GOT3 (cell line): ENCODE measurements at regions not wholly inside any gene's neighbourhood (a gene's known extent, or its start where the extent isn't known, plus 50 kb on each side); places are given as distances from the start of the nearest gene placed in this dataset.

Experiments
- DNase-seq: peaks from one replicate; lab custom pipeline; 2025; ENCODE audit warnings: mixed read lengths; lab: John Stamatoyannopoulos, UW

DNA sequence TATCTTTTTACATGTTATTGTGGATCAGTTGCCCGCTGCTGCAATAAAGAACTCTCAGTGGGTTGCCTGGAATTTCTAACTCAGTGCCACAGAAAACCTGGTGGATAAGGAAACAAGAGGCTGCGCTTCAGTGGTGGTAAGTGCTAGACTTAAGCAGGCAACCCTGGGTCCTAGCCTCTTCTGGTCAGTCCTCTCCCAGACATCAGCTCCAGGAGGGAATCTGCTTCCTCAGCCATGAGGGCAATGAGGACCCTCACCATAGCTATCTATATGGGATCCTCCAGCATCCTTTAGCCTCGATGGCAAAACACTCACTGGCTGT lies 490.7 kb upstream of the SULF2 start:
- DNase-seq: no peak

DNA sequence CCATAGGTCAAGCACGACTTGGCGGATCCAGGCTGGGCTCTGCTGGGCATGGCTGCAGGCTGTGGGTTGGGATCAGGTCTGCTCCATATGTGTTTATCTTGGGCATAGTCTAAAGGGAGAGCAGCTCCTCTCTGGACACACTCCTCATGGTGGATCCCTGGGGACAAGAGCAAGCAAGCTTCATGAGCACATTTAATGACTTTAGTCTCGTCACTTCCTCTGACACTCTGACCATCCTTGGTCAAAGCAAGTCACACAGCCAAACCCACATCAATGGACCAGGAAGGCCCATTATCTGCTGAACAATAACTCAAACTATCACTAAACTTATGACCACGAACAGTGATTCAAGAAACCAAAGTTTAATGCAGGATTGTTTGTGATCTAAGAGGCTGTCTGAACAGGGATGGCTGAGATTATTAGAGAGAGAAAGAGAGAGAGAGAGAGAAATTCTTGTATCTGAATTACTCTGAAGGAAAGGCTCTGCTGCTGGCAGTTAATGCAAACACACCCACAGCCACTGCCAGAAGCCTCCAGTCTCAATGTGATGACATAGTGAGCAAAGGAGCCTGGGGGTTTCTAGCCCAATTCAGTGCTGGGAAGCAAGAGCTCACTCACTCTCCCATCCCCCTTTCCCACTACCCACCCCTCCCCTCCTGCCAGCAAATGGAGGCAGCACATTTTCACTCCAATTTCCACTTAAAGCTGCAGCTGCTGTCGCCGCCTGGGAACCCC lies 490.2 kb upstream of the SULF2 start:
- DNase-seq: no peak

DNA sequence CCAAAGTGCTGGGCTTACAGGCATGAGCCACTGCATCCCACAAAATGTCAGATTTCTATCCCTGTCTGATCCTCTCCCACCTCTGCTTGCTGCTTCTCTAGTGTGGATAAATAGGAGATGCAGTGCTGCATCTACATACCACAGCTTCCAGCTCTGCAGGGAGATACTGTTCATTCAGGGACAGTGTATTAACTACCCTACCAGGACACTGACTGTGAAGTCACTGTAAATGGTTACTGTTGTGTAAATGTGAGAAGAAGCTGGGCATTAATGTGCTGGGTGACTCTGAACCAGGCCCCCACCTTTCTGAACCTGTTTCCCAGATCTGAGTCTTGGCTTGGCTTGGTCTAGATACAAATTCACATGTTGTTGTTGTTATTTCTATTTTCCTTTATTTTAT lies 488.6 kb upstream of the SULF2 start:
- DNase-seq: no peak

DNA sequence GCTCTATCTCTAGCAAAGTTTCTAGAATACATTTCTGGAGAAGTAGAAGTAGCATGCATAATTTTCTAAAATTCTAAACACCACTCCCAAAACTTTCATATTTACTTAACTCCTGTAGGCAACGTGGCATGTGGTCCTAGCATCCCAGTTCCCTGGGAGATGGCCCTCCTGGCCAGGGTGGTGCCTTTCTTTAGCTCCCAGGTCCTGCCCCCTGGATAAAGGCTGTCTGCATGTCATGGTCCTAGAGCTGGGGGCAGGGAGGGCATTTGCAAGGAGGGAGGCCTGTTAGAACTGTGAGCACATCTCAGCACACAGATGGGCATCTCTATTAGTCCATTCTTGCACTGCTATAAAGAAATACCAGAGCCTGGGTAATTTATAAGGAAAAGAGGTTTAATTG lies 485.6 kb upstream of the SULF2 start:
- DNase-seq: no peak

DNA sequence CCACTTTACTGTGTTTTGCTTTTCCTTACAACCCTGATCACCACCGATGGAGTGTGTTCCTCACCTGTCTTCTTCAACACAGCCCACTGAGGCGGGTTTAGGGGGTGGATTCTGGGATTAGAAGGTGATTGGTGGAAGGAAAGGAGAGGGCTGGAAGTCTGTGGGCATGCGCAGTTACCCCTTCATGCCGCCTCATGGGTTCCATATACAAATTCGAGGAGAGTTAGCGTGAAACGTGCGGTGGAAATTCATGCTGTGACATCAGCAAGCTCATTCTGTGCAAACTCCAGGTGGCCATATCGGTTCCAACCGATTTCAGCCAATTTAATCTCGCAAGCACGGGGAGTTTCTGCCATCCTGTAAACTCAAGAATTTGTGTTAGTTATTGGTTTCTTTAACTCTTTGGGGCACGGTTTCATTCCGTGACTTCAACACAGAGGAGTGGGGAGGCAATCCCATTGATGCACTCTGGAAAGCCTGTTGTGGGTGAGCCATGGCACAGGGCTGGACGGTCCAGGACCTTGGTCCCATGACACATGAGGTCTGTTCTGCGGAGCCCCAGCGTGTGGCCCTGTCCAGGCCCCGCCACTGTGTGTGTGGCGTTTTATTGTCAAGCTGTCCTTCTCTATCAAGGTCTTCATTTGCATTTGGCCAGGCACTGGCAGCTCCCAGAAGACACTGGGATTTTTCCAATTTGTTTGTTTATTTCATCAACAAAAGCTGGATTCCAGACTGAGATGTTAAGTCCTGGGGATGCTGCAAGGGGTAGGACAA lies 482.8 kb upstream of the SULF2 start:
- DNase-seq: no peak

DNA sequence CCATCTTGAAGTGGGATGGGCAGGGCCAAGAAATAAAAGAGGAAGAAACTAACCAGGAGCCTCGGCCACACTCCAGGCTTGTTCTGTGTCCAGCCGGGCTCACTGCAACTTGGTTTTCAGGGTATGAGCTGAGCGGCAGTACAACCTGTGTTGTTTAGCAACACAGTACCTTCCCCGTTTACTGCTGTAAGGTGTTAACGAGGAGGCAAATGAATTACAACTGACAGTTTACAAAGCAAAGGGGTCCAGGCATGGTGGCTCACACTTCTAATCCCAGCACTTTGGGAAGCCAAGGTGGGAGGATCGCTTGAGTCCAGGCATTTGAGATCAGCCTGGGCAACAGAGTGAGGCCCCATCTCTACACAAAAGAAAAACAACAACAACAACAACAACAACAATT lies 481.3 kb upstream of the SULF2 start:
- DNase-seq: no peak

DNA sequence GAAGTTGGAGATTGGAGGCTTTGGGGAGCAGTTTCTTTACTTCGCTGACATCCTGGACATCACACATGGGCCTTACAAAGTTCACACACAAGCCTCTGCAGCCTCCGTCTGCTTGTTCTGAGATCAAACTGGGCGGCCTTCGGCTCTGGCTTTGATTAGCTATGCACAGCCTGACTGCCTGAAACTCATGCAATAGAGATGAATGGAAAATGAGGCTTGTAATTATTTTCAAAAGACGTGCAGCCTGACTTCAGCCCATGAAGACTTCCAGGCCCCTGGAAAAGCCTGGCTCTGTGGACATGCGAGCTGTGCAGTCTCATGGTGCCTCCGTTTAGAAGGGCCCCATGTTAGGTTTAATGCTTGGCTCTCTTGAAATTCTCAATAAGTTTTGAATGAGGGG lies 480.5 kb upstream of the SULF2 start:
- DNase-seq: no peak

DNA sequence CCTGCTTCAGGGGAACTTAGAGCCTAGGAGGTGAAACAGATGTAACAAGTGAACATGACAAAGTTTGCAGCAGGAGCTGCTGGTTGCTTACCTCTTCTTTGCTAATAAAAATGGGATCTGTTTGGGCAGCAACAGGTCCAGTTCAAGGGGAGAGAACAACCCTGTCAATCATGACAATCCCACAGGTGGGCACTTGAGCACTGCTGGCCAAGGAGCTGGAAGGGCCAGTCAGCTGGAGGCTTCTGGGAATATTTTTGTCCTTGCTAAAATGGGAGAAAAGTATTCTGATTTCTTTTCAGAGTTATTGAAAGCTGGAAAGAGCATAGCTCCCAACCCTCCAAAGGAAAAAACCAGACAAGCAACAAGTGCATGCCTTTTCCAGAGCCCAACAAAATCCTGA lies 477.7 kb upstream of the SULF2 start:
- no peak for DNase-seq

DNA sequence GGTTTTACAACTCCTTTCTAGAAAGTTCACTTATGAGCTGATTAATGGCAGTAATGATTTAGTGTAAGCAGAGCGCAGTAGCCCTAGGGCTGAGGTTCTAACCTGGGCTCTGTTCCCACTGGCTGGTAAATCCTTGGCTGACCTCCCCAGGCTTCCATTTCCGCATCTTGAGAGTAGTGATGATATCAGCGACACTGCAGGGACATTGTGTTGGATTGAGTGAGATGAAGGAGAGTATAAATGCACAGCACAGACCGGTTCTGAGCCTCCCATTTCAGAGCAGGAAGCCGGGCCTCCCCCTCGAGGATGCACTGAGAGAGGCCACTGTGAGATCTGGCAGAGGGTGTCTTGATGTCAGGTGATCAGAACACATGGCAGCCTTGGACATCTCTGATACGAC lies 477.2 kb upstream of the SULF2 start:
- no peak for DNase-seq

DNA sequence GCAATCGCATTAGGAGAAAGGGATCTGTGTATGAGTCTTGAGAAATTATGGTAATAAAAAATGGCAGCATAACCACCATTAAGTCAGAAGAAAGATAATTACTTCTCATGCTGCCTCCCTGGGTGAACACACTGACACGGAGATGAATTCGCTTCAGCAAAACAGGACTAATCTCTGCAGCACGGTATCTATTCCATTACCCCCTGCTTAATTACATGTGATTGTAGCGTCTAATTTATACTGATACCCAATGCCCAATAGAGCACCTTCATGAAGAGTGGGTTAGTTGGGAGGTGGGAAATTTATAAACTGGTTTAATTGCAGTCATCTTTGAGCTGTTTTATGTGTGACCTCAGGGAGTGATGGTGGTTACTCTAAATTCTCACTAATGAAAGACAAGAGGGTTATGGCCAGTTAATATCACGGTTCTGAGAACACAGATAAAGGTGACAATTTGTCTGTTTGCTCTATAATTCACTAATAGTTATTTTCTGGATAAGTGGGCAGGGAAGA lies 476.2 kb upstream of the SULF2 start:
- DNase-seq: no peak

DNA sequence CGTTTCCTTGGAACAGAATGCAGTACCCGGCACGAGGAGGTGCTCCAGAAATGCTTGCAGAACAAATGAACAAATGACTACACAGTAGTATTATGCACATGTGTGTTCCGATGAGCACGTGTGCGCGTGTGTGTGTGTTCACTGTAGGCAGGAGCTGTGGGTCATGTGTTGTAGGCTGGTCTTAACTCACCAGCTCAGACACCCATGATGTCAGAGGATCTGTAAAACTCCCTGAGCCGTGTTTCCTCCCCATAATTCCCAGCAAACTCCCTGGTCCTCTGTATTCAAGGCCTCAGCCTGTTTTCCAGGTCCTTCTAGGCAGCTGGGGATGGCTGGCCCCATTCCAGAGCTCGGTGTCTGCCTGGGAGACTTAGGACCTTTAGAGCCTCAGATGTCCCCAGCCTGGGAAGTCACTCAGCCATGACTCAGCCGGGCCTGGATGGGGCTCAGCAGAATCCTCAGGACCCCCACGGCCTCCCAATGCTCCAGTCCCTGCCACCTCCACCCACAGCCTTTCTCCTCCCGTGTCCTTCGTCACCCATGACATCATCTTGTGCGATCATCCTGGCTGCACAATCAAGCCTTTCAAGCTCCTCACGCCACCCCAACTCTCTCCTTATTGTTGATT lies 475.0 kb upstream of the SULF2 start:
- no peak for DNase-seq

DNA sequence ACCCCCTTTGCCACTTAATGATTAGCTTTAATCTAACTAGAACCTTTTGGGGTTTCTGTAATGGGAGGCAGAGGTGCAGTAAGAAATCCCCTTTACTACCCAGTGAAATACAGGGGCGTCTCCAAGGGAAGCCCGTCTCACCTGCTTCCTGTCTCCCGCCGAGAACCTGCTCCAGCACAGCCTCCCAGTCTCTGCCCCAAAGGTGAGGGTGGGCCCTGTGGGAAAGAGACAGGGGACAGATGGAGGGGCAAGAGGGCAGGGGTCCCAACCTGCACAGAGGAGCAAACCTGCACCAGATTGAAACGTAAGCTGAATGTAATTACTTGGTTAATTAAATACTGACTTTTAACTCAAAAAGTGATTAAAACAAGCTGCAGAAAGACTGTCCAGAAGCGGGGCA lies 474.2 kb upstream of the SULF2 start:
- DNase-seq: no peak

DNA sequence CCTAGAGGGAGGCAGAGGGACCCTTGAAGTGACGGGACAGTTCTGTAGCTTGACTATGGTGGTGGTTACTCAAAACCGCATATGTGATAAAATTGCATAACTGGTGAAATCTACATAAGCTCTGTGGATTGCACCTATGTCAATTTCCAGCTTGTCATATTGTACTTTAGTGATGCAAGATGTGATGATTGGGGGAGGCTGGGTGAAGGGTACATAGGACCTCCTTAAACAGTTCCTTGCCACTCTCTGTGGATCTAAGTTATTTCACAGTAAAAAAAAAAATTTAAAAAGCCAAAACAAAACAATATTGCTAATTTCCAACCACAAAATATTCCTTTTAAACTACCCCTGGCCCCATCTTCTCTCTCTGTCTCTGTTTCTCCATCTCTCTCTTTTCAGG lies 472.6 kb upstream of the SULF2 start:
- DNase-seq: no peak

DNA sequence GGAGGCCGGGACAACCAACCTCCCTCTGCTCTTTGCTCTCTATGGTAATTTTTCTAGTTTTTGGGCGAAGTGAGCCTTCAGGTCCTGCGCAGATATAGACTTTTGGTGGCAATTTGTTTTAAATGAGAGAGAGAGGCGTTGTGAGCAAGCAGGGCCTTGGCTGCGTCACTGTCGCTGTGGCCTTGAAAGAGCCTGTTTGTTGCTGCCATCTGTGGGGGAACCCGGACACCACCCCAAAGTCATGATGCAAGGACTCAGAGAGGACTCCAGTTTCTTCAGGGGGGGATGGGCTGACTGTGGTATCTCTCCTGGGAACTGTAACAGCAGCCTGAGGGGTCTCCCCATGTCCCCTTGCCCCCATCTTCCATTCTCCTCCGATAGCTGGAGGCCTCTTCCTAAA lies 462.7 kb upstream of the SULF2 start:
- DNase-seq: no peak

DNA sequence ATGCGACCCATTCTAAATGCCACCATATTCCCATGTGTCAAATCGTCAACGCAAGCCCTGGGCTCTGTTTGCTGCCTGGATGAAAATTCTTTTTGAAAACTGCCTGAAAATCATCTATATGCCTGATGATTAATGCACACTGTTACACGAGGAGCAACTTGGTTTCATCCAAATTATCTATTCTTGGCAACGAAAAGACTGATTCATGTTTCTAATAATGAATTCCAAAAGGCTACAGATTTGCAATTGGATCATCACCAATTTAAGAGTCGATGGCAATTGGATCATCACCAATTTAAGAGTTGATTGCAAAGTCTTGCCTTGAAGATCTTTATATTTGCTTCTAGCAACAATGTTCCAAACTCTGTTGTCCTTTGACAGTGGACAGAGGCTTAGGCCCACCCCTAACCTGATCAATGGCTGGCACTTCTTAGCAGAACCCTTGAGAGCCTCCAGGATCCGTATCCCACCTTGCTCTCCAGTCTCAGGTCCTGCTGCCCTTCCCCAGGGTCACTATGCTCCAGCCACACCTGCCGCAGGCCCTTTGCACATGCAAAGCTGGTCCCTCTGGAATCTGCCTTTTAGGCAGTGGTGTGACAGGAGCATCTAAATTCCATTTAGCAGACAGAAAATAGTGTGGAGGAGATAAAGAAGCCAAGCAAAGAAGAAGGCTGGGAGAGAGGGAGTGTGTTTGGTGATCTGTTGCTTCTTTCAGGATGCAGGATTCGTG lies 460.9 kb upstream of the SULF2 start:
- DNase-seq: no peak

DNA sequence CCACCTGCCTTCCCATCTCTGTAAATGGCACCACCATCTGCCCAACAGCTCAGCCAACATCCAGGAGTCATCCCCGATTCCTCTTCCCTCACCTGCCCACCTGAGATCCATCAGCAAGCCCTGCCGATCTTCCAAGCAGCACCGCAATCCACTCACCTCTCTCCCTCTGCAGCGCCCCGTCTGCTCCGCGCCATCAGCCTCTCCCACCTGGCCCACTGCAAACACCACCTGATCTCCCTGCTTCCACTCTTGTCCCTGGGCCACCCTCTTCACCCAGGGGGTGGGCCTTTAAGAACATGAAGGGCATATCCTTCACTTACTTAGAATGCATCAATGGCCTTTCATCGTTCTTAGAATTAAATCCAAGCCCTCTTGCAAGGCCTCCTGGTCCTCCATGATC lies 457.3 kb upstream of the SULF2 start:
- no peak for DNase-seq

DNA sequence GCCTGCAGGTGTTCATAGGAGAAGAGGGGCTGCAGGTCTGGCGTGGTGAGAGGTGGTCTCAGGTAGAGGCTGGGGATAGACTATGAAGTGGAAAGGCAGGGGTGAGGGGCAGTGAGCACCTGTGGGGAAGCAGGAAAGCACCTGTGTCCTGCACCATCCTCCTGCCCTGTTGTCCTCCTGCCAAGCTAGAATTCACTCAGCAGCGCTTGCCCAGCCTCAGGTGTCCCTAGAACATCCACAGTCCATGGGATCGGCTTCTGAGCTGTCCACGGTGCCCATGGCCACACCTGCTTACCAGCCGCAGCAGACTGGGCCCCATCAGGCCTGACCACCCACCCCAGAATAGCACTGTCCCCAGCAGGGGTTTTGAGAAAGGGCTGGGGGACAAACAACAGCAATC lies 456.2 kb upstream of the SULF2 start:
- DNase-seq: no peak

DNA sequence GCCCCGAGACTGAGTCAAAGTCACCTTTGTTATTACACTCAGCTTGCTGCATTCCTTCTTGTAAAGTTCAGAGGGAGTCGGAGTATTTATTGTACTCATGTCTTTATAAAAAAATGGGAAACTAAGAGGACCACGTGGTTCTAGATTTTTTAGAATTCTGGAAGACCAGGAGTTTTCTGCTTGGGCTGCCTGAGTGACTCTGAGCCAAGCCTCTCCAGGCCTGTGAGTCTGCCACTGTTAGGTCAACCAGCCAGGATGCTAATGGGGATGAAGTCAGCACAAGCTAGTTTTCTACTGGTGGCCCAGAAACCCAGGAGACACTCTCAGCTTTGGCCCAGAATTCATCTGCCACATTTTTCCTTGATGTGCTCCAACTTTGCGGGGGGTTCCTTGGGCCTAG lies 453.5 kb upstream of the SULF2 start:
- no peak for DNase-seq

DNA sequence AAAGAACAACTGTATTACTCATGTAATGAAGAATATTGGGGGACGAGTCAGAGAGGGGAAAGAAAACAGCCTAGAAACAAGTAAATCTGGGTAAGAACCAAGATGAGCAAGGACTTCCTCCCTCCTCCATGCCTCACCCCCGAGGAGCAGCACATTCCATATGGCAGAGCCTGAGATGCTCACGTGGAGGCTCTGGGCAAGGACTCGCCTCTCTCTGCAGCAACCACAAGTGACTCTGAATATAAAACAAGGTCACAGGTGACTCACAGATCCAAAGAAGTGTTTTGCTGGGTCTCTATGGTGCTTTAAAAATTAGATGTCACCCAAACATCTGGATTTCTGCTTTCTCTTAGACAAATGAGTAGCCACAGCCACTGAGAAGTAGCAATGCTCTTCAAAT lies 453.0 kb upstream of the SULF2 start:
- DNase-seq: no peak

DNA sequence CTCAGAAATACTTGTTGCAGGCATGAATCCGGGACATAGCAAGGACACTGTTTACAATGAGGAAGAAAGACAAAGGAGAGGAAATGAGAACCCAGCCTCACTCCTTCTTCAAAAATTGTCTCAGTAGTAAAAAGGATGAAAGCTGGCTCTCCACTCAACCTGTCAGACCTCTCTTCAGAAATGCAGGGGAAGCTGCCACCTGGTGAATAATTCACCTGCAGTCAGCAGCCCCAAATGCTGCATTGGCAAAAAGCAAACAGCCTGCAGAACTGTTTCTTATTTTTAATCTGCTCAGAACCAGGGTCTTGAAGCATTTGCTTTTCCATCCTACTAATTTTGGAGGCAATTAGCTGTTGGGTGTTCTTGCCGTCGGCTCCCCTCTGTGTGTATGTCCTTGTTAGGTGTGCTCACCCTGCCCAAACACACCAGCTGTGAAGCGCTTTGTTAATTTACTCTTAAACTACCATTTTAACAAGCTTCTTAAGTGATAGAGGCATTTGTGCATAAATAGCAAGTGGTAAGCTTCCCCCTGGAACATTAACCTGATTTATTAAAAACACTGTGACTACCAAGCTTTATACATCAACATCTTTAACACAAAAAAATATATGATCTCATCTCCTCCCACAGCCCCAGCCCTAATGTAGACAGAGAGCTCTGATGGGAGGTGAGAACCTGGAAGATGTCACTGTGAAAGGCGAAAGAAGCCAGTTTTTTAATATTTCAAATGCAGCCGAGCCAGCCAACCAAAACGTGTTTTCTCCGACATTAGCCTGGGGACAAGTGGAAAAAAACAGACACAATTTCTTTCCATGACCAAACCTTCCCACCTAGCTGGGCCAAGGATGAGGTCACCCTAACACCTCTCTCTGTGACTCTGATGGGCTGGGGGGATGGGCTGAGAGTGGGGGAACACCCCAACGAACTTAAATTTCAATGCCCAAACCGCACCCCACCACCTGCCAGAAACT lies 451.0 kb upstream of the SULF2 start:
- no peak for DNase-seq

DNA sequence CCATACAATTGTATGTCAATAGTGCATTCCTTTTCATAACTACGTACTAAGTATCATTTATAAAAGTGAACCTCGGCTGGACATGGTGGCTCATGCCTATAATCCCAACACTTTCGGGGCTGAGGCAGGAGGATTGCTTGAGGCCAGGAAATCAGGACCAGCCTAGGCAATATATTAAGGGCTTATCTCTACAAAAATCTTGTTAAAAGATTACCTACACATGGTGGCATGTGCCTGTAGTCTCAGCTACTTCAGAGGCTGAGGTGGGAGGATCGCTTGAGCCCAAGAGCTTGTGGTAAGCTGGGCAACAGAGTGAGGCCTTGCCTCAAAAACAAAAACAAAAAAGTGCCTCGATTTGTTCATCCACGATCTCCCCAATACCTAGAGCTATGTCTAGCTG lies 449.7 kb upstream of the SULF2 start:
- no peak for DNase-seq
